Karpas-422 (cell line): ENCODE measurements at regions not wholly inside any gene's neighbourhood (a gene's known extent, or its start where the extent isn't known, plus 50 kb on each side); places are given as distances from the start of the nearest gene placed in this dataset.

ENCODE experiments used
- DNase-seq: peaks from one replicate; pipeline ENCODE4 v3.0.0-alpha.2; 2015
- H2AFZ ChIP-seq: fragments of 200-600 bp; sonication (generic); 2 replicates; pipeline ENCODE4 v1.6.1; 2014; ENCODE audit warnings: antibody characterized with exemption, low read length, mixed read lengths
- H3K27ac ChIP-seq: fragments of 200-600 bp; sonication (generic); 2 replicates; pipeline ENCODE4 v1.5.1; 2014; ENCODE audit warnings: mild to moderate bottlenecking, low read length, moderate library complexity
- H3K27me3 ChIP-seq: fragments of 200-600 bp; sonication (generic); 2 replicates; pipeline ENCODE4 v1.6.1; 2014; ENCODE audit warnings: low read length, mixed read lengths
- H3K36me3 ChIP-seq: fragments of 200-600 bp; sonication (generic); 2 replicates; pipeline ENCODE4 v1.6.1; 2014; ENCODE audit warnings: low read length, mixed read lengths; ENCODE audit not compliant: insufficient read depth
- H3K4me1 ChIP-seq: fragments of 200-600 bp; sonication (generic); 2 replicates; pipeline ENCODE4 v1.6.1; 2014; ENCODE audit warnings: mild to moderate bottlenecking, low read length, mixed read lengths
- H3K4me2 ChIP-seq: fragments of 200-600 bp; sonication (generic); 2 replicates; pipeline ENCODE4 v1.6.1; 2014; ENCODE audit warnings: low read length, low read depth, mild to moderate bottlenecking; ENCODE audit not compliant: poor library complexity, severe bottlenecking
- H3K4me3 ChIP-seq: fragments of 200-600 bp; sonication (generic); 2 replicates; pipeline ENCODE4 v1.5.1; 2014; ENCODE audit warnings: mild to moderate bottlenecking, antibody characterized with exemption, low read length, mixed read lengths
- H3K79me2 ChIP-seq: fragments of 200-600 bp; sonication (generic); 2 replicates; pipeline ENCODE4 v1.6.1; 2014; ENCODE audit warnings: mild to moderate bottlenecking, low read length, mixed read lengths
- H3K9ac ChIP-seq: fragments of 200-600 bp; sonication (generic); 2 replicates; pipeline ENCODE4 v1.6.0; 2014; ENCODE audit warnings: low read length
- H3K9me2 ChIP-seq: fragments of 200-600 bp; sonication (generic), shearing (Covaris generic); replicated peaks from 2 replicates; pipeline ENCODE4 v1.6.0; 2014; ENCODE audit warnings: mild to moderate bottlenecking, low read length, moderate library complexity; ENCODE audit not compliant: insufficient read depth
- H3K9me3 ChIP-seq: fragments of 300-700, 200-600 bp; sonication (generic); 2 replicates; pipeline ENCODE4 v1.6.1; 2014; ENCODE audit warnings: low read length, mixed read lengths
- H4K20me1 ChIP-seq: fragments of 200-600 bp; sonication (generic); 2 replicates; pipeline ENCODE4 v1.6.1; 2014; ENCODE audit warnings: mild to moderate bottlenecking, antibody characterized with exemption, low read length, low read depth; ENCODE audit not compliant: insufficient read depth

DNA sequence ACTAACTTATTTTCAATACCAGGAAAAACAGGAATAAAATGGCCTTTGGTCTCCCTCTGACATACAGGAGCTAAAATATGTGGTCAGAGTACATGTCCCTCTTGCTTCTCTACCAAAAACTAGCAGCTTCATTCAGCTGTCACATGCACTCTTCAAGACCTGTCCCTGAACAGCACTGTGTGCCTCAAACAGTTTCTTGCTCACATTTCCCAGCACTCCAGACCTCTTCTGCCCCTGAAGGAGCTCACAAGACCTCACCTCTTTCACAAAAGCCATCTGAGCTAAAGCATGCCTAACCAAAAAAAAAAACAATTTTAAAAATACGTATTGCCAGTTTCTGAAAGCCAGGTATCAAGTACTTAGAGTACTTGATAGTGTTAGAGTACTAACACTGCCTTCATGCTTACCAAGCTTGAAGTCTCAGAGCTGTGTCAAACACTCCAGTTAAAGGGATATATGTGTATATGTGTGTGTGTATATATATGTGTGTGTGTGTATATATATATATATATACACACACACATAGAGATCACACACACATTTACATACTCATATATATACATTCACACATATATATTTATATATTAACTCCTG is 148.3 kb upstream of the POU3F2 start:
- Histone ChIP-seq H3K36me3 (no peaks in the 10 kb centered on the region), H3K4me3 (no peak overlapping the region), H3K27me3 (no peaks in the 10 kb centered on the region), H3K27ac (no peak overlapping the region), H3K9ac (no peak overlapping the region), H3K4me1 (no peaks in the 10 kb centered on the region), H2AFZ (no peak overlapping the region), H3K9me2 (no peaks in the 10 kb centered on the region), H3K4me2 (no peak overlapping the region), H4K20me1 (0 out of 2 replicates have a peak, but pooled peaks cover 3% of the 10 kb centered on the region), H3K79me2 (no peaks in the 10 kb centered on the region), H3K9me3 (no peaks in the 10 kb centered on the region)
- DNase-seq = no peak

DNA sequence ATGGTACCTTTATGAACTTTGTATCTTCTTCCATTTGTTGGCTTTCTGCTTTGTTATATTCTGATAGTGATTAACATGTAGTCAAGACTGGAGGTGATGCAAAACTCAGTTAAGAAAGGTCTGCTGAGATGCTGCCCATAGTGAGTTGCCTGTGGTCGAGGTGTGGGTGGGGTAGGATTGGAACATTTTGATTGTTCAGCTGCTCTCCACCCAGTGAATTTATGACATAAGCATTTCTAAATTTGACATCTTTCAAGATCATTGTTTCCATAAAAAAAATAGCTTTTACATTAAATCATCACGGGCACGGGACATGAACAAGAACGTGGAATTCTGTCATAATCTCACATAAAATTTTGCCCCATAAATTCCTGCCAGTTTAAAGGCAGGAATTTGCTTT is 146.6 kb upstream of the POU3F2 start:
- no peaks in the 10 kb centered on the region for H3K79me2 ChIP-seq
- 0 out of 2 replicates have a peak, but pooled peaks cover 3% of the 10 kb centered on the region for H4K20me1 ChIP-seq
- no peak overlapping the region for H3K4me3 ChIP-seq
- no peak overlapping the region for H3K27ac ChIP-seq
- H3K9me3 ChIP-seq = no peaks in the 10 kb centered on the region
- H3K36me3 ChIP-seq = no peaks in the 10 kb centered on the region
- no peaks in the 10 kb centered on the region for H3K27me3 ChIP-seq
- H3K4me1 ChIP-seq = no peaks in the 10 kb centered on the region
- H3K9ac ChIP-seq = no peak overlapping the region
- H3K9me2 ChIP-seq = no peaks in the 10 kb centered on the region
- DNase-seq = no peak
- no peak overlapping the region for H2AFZ ChIP-seq
- H3K4me2 ChIP-seq = no peak overlapping the region

DNA sequence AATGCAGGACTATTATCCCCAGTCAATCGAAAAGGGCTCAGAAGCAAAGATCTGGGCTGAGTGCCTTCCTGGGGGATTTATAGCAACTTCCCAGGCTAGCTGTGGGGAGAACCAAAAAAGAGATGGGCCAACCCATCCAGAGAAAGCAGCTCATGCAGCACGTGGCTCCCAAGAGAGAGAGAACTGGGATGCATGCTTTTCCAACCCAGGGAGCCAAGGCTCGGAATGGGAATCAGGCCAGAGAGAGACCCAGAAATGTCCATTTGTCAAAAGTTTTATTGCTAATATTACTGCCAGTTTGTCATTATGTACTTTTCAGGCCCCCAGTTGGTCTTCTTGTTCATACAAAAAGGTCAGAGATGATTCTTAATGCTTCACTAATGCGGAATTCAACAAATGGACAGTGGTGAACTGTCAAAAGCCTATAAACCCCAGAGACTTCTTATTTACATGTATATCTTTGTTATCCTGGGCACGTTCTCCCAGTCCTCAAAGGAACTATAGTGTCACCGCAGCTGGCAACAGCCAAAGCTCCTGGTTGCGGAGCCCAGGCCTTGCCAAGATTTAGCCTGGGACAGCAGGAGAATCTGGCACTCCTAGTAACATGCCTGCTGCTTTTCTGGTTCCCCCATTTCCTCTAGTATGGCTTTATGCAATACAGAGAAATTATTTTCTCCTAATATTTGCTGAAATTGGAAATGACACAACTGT is 139.1 kb upstream of the POU3F2 start:
- no peak overlapping the region for H3K27ac ChIP-seq
- H3K9me3 ChIP-seq = no peaks in the 10 kb centered on the region
- H3K36me3 ChIP-seq = no peaks in the 10 kb centered on the region
- no peak overlapping the region for H3K9ac ChIP-seq
- DNase-seq = no peak
- H4K20me1 ChIP-seq = 0 out of 2 replicates have a peak, but pooled peaks cover 3% of the 10 kb centered on the region
- H2AFZ ChIP-seq = no peak overlapping the region
- H3K4me1 ChIP-seq = no peaks in the 10 kb centered on the region
- no peaks in the 10 kb centered on the region for H3K79me2 ChIP-seq
- H3K4me2 ChIP-seq = no peak overlapping the region
- H3K4me3 ChIP-seq = no peak overlapping the region
- no peaks in the 10 kb centered on the region for H3K27me3 ChIP-seq
- H3K9me2 ChIP-seq = no peaks in the 10 kb centered on the region

DNA sequence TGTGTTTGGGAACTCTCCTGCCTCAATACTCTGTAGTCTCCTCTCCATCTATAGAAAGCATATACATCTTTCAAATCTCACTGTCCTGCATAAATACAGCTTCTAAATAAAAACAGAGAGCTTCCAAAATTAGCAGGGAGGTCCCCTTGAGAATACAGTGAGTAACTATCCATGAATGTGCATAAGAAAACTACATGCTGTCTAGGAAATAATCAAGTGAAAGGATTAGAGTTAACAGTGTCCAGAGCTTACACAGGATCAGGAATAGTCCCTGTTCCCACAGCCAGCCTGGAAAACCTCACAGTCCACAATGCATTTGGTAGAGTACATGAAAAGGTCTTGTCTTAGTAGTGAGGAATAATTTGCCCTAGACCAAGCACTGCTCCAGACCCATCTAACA is 123.0 kb upstream of the POU3F2 start:
- no peak overlapping the region for H3K4me3 ChIP-seq
- H3K27ac ChIP-seq = no peak overlapping the region
- no peaks in the 10 kb centered on the region for H3K9me2 ChIP-seq
- no peaks in the 10 kb centered on the region for H3K27me3 ChIP-seq
- H3K9ac ChIP-seq = no peak overlapping the region
- no peak for DNase-seq
- no peaks in the 10 kb centered on the region for H3K79me2 ChIP-seq
- H3K9me3 ChIP-seq = no peaks in the 10 kb centered on the region
- no peak overlapping the region for H2AFZ ChIP-seq
- no peaks in the 10 kb centered on the region for H3K4me1 ChIP-seq
- no peaks in the 10 kb centered on the region for H3K36me3 ChIP-seq
- no peak overlapping the region for H3K4me2 ChIP-seq
- no peaks in the 10 kb centered on the region for H4K20me1 ChIP-seq

DNA sequence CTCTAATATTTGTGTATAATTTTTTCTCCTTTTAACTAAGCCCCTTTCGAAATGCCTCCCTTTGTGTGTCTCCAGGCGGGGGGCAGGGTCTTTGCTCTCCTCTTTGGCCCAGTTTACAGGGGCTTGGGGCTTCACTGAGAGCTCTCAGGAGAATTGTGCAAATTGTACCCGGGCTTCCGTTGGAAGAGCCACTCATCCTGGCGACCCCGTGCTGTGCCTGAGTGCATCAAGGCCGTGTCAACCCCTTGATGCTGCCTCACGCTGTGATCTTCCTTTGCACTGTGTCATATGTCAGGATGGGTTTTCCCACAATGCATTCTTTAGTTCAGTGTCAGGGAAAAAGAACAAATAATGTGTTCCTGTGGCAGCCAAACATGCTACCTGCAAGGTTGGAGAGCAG is 118.0 kb upstream of the POU3F2 start:
- Histone ChIP-seq H3K27me3 (no peaks in the 10 kb centered on the region), H3K79me2 (no peaks in the 10 kb centered on the region), H4K20me1 (no peaks in the 10 kb centered on the region), H3K9me3 (no peaks in the 10 kb centered on the region), H3K9me2 (no peaks in the 10 kb centered on the region), H3K4me3 (no peak overlapping the region), H3K36me3 (no peaks in the 10 kb centered on the region), H3K27ac (no peak overlapping the region), H2AFZ (no peak overlapping the region), H3K9ac (no peak overlapping the region), H3K4me1 (no peaks in the 10 kb centered on the region), H3K4me2 (no peak overlapping the region)
- DNase-seq = no peak

DNA sequence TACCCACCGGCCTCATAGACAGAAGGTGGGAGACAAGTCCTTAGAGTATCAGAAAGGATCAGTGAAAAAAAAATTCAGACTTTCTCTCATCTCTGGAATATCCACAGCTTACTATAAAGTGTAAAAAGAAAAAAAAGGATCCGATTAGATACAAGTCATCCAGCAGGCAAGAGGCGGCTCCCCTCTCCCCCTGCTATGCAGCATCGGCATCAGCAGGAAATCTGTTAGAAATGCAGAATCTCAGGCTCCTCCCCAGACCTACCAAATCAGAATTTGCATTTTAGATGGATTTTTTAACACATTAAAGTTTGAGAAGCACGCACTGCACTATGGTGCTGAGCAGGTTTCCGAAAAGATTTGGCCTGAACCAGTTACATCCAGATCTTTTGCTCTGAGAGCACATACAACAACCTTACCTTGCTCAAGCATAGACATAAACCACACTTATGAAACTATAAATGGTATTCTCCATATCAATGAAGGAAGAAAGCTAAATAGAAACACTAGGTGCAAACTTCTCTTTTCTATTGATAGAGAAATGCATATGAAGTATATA is 117.0 kb upstream of the POU3F2 start:
- H3K9me2 ChIP-seq = no peaks in the 10 kb centered on the region
- no peaks in the 10 kb centered on the region for H3K27me3 ChIP-seq
- H2AFZ ChIP-seq = no peak overlapping the region
- no peaks in the 10 kb centered on the region for H3K79me2 ChIP-seq
- H4K20me1 ChIP-seq = no peaks in the 10 kb centered on the region
- H3K36me3 ChIP-seq = no peaks in the 10 kb centered on the region
- no peak for DNase-seq
- H3K4me1 ChIP-seq = no peaks in the 10 kb centered on the region
- H3K4me3 ChIP-seq = no peak overlapping the region
- no peaks in the 10 kb centered on the region for H3K9me3 ChIP-seq
- H3K9ac ChIP-seq = no peak overlapping the region
- no peak overlapping the region for H3K4me2 ChIP-seq
- H3K27ac ChIP-seq = no peak overlapping the region

DNA sequence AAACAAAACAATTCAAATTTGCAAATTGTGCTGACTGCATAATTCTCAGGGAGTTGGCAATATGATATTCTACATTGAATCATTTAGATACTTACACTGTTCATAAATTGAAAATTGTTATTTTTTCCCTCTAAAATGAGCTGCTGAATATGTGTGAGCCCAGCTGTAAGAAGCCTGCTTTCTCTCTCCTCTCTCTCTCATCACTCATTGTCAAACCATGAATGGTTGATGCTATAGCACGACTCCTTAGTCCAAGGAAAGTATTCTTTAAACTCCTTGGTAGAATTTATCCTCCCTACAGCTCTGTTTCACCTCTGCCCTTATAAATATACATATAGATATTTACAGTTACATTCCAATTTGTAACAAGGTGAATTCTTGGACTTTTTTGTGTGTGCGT is 116.4 kb upstream of the POU3F2 start:
- H3K27ac ChIP-seq = no peak overlapping the region
- no peaks in the 10 kb centered on the region for H3K79me2 ChIP-seq
- no peak overlapping the region for H3K9ac ChIP-seq
- no peaks in the 10 kb centered on the region for H3K9me2 ChIP-seq
- H3K4me1 ChIP-seq = no peaks in the 10 kb centered on the region
- no peak overlapping the region for H2AFZ ChIP-seq
- H3K27me3 ChIP-seq = no peaks in the 10 kb centered on the region
- H3K4me3 ChIP-seq = no peak overlapping the region
- H3K36me3 ChIP-seq = no peaks in the 10 kb centered on the region
- DNase-seq = no peak
- H3K4me2 ChIP-seq = no peak overlapping the region
- no peaks in the 10 kb centered on the region for H3K9me3 ChIP-seq
- H4K20me1 ChIP-seq = no peaks in the 10 kb centered on the region

DNA sequence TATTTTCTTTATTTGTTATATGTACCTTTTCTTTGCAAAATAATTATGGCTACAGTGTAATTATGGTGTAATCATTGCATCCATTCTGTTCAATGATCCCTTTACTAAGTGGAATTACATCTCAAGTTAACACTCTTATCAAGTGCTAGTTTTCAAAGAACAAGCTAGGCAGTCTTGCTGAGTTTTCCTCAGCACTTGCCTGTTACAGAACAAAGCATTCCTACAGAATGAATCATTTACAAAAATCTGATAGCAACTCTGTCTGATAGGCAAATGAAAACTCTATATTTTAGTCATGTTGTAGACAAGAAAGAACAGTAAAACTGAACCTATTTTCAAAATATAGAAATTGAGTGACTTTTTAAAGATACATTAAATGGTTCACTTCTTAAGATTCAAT is 109.8 kb upstream of the POU3F2 start:
- H3K27me3 ChIP-seq = no peaks in the 10 kb centered on the region
- H3K9ac ChIP-seq = no peak overlapping the region
- H3K9me3 ChIP-seq = no peaks in the 10 kb centered on the region
- no peaks in the 10 kb centered on the region for H3K79me2 ChIP-seq
- no peaks in the 10 kb centered on the region for H3K9me2 ChIP-seq
- H3K27ac ChIP-seq = no peak overlapping the region
- H3K4me1 ChIP-seq = no peaks in the 10 kb centered on the region
- no peaks in the 10 kb centered on the region for H4K20me1 ChIP-seq
- H3K4me2 ChIP-seq = no peak overlapping the region
- no peak for DNase-seq
- no peaks in the 10 kb centered on the region for H3K36me3 ChIP-seq
- no peak overlapping the region for H2AFZ ChIP-seq
- H3K4me3 ChIP-seq = no peak overlapping the region
